ENCODE measurements at regions not wholly inside any gene's neighbourhood (a gene's known extent, or its start where the extent isn't known, plus 50 kb on each side); places are given as distances from the start of the nearest gene placed in this dataset.
"Not testable (repeated sequence)": the region's sequence is repeated elsewhere in the genome, so short reads cannot be mapped to it uniquely, and the experiment has no call there.

- H3K27me3 ChIP-seq (replicated peaks in 1 of 2; ENCODE audit: control insufficient read depth in 2 of 2, extremely low read depth in 1 of 2, insufficient read depth in 2 of 2, low read length in 1 of 2): peaks cover 0 to 23% of the 10 kb centered on the region in 2 experiments
- no CpG with 5 or more reads among the region's 3 CpGs for WGBS (ENCODE audit: insufficient coverage)
- H3K27ac Mint-ChIP-seq; ATAC-seq (replicated peaks in 1 of 4); H3K27ac ChIP-seq (ENCODE audit: low read length); H3K4me3 Mint-ChIP-seq; CTCF ChIA-PET; H3K9me3 Mint-ChIP-seq; DNase-seq; H3K4me1 Mint-ChIP-seq; H3K36me3 Mint-ChIP-seq; H3K4me3 ChIP-seq (ENCODE audit: control insufficient read depth in 1 of 2, extremely low read depth in 1 of 2, low read length in 1 of 2); POLR2A ChIA-PET; H3K4me1 ChIP-seq (ENCODE audit: control insufficient read depth in 1 of 2, extremely low read depth in 1 of 2, insufficient read depth in 2 of 2, low read length in 2 of 2); H3K36me3 ChIP-seq (ENCODE audit: control insufficient read depth in 2 of 2, extremely low read depth in 1 of 2, insufficient read depth in 1 of 2, low read length in 1 of 2); H3K9me3 ChIP-seq: not testable (repeated sequence)
- peaks cover 31 to 34% of the 10 kb centered on the region in 2 donors for H3K27me3 Mint-ChIP-seq
These were observed 67.8 kb upstream of the ETV3 start for GRCh38 chr1:157205982-157206381.

GRCh38 chr1:157203166-157203565, 65.0 kb upstream of the ETV3 start:
- H3K36me3 ChIP-seq (ENCODE audit: control insufficient read depth in 2 of 2, extremely low read depth in 1 of 2, insufficient read depth in 1 of 2, low read length in 1 of 2): no peaks in the 10 kb centered on the region
- Mint-ChIP-seq H3K27me3 (peaks cover 25 to 28% of the 10 kb centered on the region in 2 donors), H3K9me3 (no peaks in the 10 kb centered on the region), H3K4me1 (no peaks in the 10 kb centered on the region), H3K4me3 (no peak overlapping the region), H3K27ac (no peak overlapping the region), H3K36me3 (no peaks in the 10 kb centered on the region)
- no peak overlapping the region for H3K27ac ChIP-seq (ENCODE audit: low read length)
- CTCF ChIA-PET: interaction anchor here in 1 of 2 donors (1.1 kb wide), 1 partner anchor 10 kb away, joined by 3 read pairs; no protein-coding TSS in a partner anchor
- DNase-seq: no peak
- ATAC-seq (replicated peaks in 1 of 4): no peak
- no peaks in the 10 kb centered on the region for H3K9me3 ChIP-seq
- no peak overlapping the region for H3K4me3 ChIP-seq (ENCODE audit: control insufficient read depth in 1 of 2, extremely low read depth in 1 of 2, low read length in 1 of 2)
- WGBS (ENCODE audit: insufficient coverage): 72% methylated on average over 4 of the region's 5 CpGs
- no peaks in the 10 kb centered on the region for H3K4me1 ChIP-seq (ENCODE audit: control insufficient read depth in 1 of 2, extremely low read depth in 1 of 2, insufficient read depth in 2 of 2, low read length in 2 of 2)
- H3K27me3 ChIP-seq (replicated peaks in 1 of 2; ENCODE audit: control insufficient read depth in 2 of 2, extremely low read depth in 1 of 2, insufficient read depth in 2 of 2, low read length in 1 of 2): peaks cover 0 to 19% of the 10 kb centered on the region in 2 experiments
- POLR2A ChIA-PET: no interaction called here

- DNase-seq: no peak
- Histone ChIP-seq H3K9me3 (no peaks in the 10 kb centered on the region), H3K27ac (ENCODE audit: low read length) (no peak overlapping the region), H3K4me3 (ENCODE audit: control insufficient read depth in 1 of 2, extremely low read depth in 1 of 2, low read length in 1 of 2) (no peak overlapping the region), H3K27me3 (replicated peaks in 1 of 2; ENCODE audit: control insufficient read depth in 2 of 2, extremely low read depth in 1 of 2, insufficient read depth in 2 of 2, low read length in 1 of 2) (peaks cover 0 to 24% of the 10 kb centered on the region in 2 experiments), H3K4me1 (ENCODE audit: control insufficient read depth in 1 of 2, extremely low read depth in 1 of 2, insufficient read depth in 2 of 2, low read length in 2 of 2) (no peaks in the 10 kb centered on the region), H3K36me3 (ENCODE audit: control insufficient read depth in 2 of 2, extremely low read depth in 1 of 2, insufficient read depth in 1 of 2, low read length in 1 of 2) (no peaks in the 10 kb centered on the region)
- H3K36me3 Mint-ChIP-seq: no peaks in the 10 kb centered on the region
- H3K27me3 Mint-ChIP-seq: peaks cover 25 to 27% of the 10 kb centered on the region in 2 donors
- ChIA-PET CTCF (interaction anchor here in 1 of 2 donors (1.1 kb wide), 1 partner anchor 11 kb away, joined by 3 read pairs; no protein-coding TSS in a partner anchor), POLR2A (no interaction called here)
- WGBS (ENCODE audit: insufficient coverage): 89% methylated on average over 2 of the region's 5 CpGs
- H3K4me1 Mint-ChIP-seq: no peaks in the 10 kb centered on the region
- H3K4me3 Mint-ChIP-seq: no peak overlapping the region
- H3K27ac Mint-ChIP-seq: no peak overlapping the region
- no peak for ATAC-seq (replicated peaks in 1 of 4)
- H3K9me3 Mint-ChIP-seq: no peaks in the 10 kb centered on the region
These were observed 64.1 kb upstream of the ETV3 start for GRCh38 chr1:157202331-157202730.

GRCh38 chr1:157201767-157202166, 63.6 kb upstream of the ETV3 start:
- Mint-ChIP-seq H3K4me3 (no peak overlapping the region), H3K36me3 (no peaks in the 10 kb centered on the region), H3K4me1 (no peaks in the 10 kb centered on the region), H3K27ac (no peak overlapping the region), H3K27me3 (peaks cover 22 to 24% of the 10 kb centered on the region in 2 donors), H3K9me3 (no peaks in the 10 kb centered on the region)
- H3K4me1 ChIP-seq (ENCODE audit: control insufficient read depth in 1 of 2, extremely low read depth in 1 of 2, insufficient read depth in 2 of 2, low read length in 2 of 2): no peaks in the 10 kb centered on the region
- H3K9me3 ChIP-seq: no peaks in the 10 kb centered on the region
- H3K4me3 ChIP-seq (ENCODE audit: control insufficient read depth in 1 of 2, extremely low read depth in 1 of 2, low read length in 1 of 2): no peak overlapping the region
- ChIA-PET POLR2A (no interaction called here), CTCF (no interaction called here)
- no peak overlapping the region for H3K27ac ChIP-seq (ENCODE audit: low read length)
- peaks cover 0 to 21% of the 10 kb centered on the region in 2 experiments for H3K27me3 ChIP-seq (replicated peaks in 1 of 2; ENCODE audit: control insufficient read depth in 2 of 2, extremely low read depth in 1 of 2, insufficient read depth in 2 of 2, low read length in 1 of 2)
- no peak for ATAC-seq (replicated peaks in 1 of 4)
- DNase-seq: no peak
- H3K36me3 ChIP-seq (ENCODE audit: control insufficient read depth in 2 of 2, extremely low read depth in 1 of 2, insufficient read depth in 1 of 2, low read length in 1 of 2): no peaks in the 10 kb centered on the region
- WGBS (ENCODE audit: insufficient coverage): no CpG with 5 or more reads among the region's 4 CpGs

- Mint-ChIP-seq H3K27ac (no peak overlapping the region), H3K4me1 (peaks cover 0 to 2% (median 0%) of the 10 kb centered on the region in 3 donors), H3K9me3 (no peaks in the 10 kb centered on the region), H3K36me3 (no peaks in the 10 kb centered on the region), H3K27me3 (peaks cover 25 to 29% of the 10 kb centered on the region in 2 donors), H3K4me3 (no peak overlapping the region)
- no peak overlapping the region for H3K4me3 ChIP-seq (ENCODE audit: control insufficient read depth in 1 of 2, extremely low read depth in 1 of 2, low read length in 1 of 2)
- H3K27me3 ChIP-seq (replicated peaks in 1 of 2; ENCODE audit: control insufficient read depth in 2 of 2, extremely low read depth in 1 of 2, insufficient read depth in 2 of 2, low read length in 1 of 2): peaks cover 0 to 32% of the 10 kb centered on the region in 2 experiments
- ATAC-seq (replicated peaks in 1 of 4): no peak
- H3K9me3 ChIP-seq: no peaks in the 10 kb centered on the region
- no peaks in the 10 kb centered on the region for H3K4me1 ChIP-seq (ENCODE audit: control insufficient read depth in 1 of 2, extremely low read depth in 1 of 2, insufficient read depth in 2 of 2, low read length in 2 of 2)
- 67% methylated on average over 3 of the region's 8 CpGs for WGBS (ENCODE audit: insufficient coverage)
- H3K27ac ChIP-seq (ENCODE audit: low read length): no peak overlapping the region
- ChIA-PET CTCF (no interaction called here), POLR2A (no interaction called here)
- H3K36me3 ChIP-seq (ENCODE audit: control insufficient read depth in 2 of 2, extremely low read depth in 1 of 2, insufficient read depth in 1 of 2, low read length in 1 of 2): no peaks in the 10 kb centered on the region
- DNase-seq: no peak
These were observed 62.3 kb upstream of the ETV3 start for GRCh38 chr1:157200451-157200850.

- no peak overlapping the region for H3K27ac Mint-ChIP-seq
- DNase-seq: no peak
- peaks cover 0 to 31% of the 10 kb centered on the region in 2 experiments for H3K27me3 ChIP-seq (replicated peaks in 1 of 2; ENCODE audit: control insufficient read depth in 2 of 2, extremely low read depth in 1 of 2, insufficient read depth in 2 of 2, low read length in 1 of 2)
- no peak overlapping the region for H3K27ac ChIP-seq (ENCODE audit: low read length)
- peaks cover 23 to 24% of the 10 kb centered on the region in 2 donors for H3K27me3 Mint-ChIP-seq
- H3K4me1 Mint-ChIP-seq: peaks cover 0 to 4% (median 1%) of the 10 kb centered on the region in 3 donors
- H3K9me3 ChIP-seq: no peaks in the 10 kb centered on the region
- H3K4me3 Mint-ChIP-seq: no peak overlapping the region
- no peaks in the 10 kb centered on the region for H3K4me1 ChIP-seq (ENCODE audit: control insufficient read depth in 1 of 2, extremely low read depth in 1 of 2, insufficient read depth in 2 of 2, low read length in 2 of 2)
- H3K36me3 Mint-ChIP-seq: no peaks in the 10 kb centered on the region
- POLR2A ChIA-PET: no interaction called here
- WGBS (ENCODE audit: insufficient coverage): 73% methylated on average over 2 of the region's 3 CpGs
- ATAC-seq (replicated peaks in 1 of 4): no peak
- CTCF ChIA-PET: no interaction called here
- H3K9me3 Mint-ChIP-seq: no peaks in the 10 kb centered on the region
- H3K4me3 ChIP-seq (ENCODE audit: control insufficient read depth in 1 of 2, extremely low read depth in 1 of 2, low read length in 1 of 2): no peak overlapping the region
- H3K36me3 ChIP-seq (ENCODE audit: control insufficient read depth in 2 of 2, extremely low read depth in 1 of 2, insufficient read depth in 1 of 2, low read length in 1 of 2): no peaks in the 10 kb centered on the region
These were observed 61.2 kb upstream of the ETV3 start for GRCh38 chr1:157199421-157199755.

Data from T-cell (primary cell).